B cell (primary cell): ENCODE measurements at regions not wholly inside any gene's neighbourhood (a gene's known extent, or its start where the extent isn't known, plus 50 kb on each side); places are given as distances from the start of the nearest gene placed in this dataset.

Experiments
- EZH2 ChIP-seq: IDR thresholded peaks from 2 replicates; pipeline ENCODE4 v1.6.1; 2012; ENCODE audit warnings: borderline replicate concordance, low read depth, mild to moderate bottlenecking, moderate library complexity, low read length; ENCODE audit not compliant: insufficient read depth, poor library complexity, severe bottlenecking
- TF ChIP-seq, protein P1 (sequence below): fragments of 200-600 bp; IDR thresholded peaks from one replicate; pipeline ENCODE4 v1.8.0; 2022; ENCODE audit warnings: antibody characterized with exemption, mild to moderate bottlenecking

DNA sequence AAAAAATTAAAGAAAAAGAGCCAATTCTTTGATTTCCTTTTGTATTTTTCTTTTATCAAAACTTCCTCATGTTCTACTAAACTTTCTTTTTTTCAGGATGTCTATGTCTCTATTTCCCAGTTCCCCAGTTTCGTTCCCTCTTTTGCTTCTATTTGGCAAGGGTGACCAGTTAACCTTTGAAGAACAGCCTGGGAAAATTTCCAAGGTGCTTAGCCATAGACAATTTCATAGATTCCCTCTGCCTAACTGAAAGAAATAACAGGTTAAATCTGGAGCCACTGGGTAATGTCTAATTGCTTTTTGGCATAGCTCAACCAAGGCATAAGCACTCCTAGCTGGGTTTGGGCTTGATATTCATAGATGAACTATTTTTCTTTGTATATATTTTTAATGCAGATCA lies 272.3 kb downstream of the ADGRL2 start:
- TF ChIP-seq, protein P1, sequence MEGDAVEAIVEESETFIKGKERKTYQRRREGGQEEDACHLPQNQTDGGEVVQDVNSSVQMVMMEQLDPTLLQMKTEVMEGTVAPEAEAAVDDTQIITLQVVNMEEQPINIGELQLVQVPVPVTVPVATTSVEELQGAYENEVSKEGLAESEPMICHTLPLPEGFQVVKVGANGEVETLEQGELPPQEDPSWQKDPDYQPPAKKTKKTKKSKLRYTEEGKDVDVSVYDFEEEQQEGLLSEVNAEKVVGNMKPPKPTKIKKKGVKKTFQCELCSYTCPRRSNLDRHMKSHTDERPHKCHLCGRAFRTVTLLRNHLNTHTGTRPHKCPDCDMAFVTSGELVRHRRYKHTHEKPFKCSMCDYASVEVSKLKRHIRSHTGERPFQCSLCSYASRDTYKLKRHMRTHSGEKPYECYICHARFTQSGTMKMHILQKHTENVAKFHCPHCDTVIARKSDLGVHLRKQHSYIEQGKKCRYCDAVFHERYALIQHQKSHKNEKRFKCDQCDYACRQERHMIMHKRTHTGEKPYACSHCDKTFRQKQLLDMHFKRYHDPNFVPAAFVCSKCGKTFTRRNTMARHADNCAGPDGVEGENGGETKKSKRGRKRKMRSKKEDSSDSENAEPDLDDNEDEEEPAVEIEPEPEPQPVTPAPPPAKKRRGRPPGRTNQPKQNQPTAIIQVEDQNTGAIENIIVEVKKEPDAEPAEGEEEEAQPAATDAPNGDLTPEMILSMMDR = no peak
- no peak for TF ChIP-seq EZH2
